ENCODE measurements at regions not wholly inside any gene's neighbourhood (a gene's known extent, or its start where the extent isn't known, plus 50 kb on each side); places are given as distances from the start of the nearest gene placed in this dataset.

DNA sequence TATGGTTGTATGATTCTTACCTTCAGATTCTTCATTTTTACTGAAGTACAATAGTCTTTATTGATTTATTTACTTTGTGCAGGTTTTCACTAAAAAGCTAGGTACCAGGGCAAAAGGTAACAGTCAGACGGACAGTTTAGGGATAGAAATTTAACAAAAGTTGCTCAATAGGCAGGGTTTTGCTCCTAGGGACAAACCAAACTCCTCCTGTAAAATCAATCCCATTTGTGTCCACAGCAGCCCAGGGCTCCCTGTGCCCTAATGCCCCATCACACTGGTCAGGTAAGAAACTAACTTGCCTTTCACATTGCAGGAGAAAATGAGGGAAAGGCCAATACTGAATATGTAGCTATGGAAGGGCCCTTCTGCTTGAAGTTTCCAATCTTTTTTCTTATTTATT is 410.9 kb downstream of the EPHA4 start:
- H3K4me1 Mint-ChIP-seq = peaks cover 21% of the 10 kb centered on the region
- TF ChIP-seq ZNF121 (CRISPR knock-in tag; IDR thresholded peaks at IDR 0.05) = no peak
- no peak for TF ChIP-seq FOXK1 (CRISPR knock-in tag; IDR thresholded peaks at IDR 0.05)
- TF ChIP-seq, protein P1, sequence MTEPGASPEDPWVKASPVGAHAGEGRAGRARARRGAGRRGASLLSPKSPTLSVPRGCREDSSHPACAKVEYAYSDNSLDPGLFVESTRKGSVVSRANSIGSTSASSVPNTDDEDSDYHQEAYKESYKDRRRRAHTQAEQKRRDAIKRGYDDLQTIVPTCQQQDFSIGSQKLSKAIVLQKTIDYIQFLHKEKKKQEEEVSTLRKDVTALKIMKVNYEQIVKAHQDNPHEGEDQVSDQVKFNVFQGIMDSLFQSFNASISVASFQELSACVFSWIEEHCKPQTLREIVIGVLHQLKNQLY (CRISPR knock-in tag; IDR thresholded peaks at IDR 0.05) = no peak
- TF ChIP-seq ZNF219 (CRISPR knock-in tag; IDR thresholded peaks at IDR 0.05; ENCODE audit: borderline replicate concordance) = no peak
- TF ChIP-seq, protein P2, sequence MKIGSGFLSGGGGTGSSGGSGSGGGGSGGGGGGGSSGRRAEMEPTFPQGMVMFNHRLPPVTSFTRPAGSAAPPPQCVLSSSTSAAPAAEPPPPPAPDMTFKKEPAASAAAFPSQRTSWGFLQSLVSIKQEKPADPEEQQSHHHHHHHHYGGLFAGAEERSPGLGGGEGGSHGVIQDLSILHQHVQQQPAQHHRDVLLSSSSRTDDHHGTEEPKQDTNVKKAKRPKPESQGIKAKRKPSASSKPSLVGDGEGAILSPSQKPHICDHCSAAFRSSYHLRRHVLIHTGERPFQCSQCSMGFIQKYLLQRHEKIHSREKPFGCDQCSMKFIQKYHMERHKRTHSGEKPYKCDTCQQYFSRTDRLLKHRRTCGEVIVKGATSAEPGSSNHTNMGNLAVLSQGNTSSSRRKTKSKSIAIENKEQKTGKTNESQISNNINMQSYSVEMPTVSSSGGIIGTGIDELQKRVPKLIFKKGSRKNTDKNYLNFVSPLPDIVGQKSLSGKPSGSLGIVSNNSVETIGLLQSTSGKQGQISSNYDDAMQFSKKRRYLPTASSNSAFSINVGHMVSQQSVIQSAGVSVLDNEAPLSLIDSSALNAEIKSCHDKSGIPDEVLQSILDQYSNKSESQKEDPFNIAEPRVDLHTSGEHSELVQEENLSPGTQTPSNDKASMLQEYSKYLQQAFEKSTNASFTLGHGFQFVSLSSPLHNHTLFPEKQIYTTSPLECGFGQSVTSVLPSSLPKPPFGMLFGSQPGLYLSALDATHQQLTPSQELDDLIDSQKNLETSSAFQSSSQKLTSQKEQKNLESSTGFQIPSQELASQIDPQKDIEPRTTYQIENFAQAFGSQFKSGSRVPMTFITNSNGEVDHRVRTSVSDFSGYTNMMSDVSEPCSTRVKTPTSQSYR (CRISPR knock-in tag; IDR thresholded peaks at IDR 0.05) = no peak
- TF ChIP-seq, protein P3, sequence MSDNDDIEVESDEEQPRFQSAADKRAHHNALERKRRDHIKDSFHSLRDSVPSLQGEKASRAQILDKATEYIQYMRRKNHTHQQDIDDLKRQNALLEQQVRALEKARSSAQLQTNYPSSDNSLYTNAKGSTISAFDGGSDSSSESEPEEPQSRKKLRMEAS (CRISPR knock-in tag; IDR thresholded peaks at IDR 0.05) = no peak
- no peak for TF ChIP-seq NR2C2 (CRISPR knock-in tag; IDR thresholded peaks at IDR 0.05)
- TF ChIP-seq, protein P4, sequence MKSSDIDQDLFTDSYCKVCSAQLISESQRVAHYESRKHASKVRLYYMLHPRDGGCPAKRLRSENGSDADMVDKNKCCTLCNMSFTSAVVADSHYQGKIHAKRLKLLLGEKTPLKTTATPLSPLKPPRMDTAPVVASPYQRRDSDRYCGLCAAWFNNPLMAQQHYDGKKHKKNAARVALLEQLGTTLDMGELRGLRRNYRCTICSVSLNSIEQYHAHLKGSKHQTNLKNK (CRISPR knock-in tag; IDR thresholded peaks at IDR 0.05) = no peak
- TF ChIP-seq ETV6 (CRISPR knock-in tag; IDR thresholded peaks at IDR 0.05) = no peak
- TF ChIP-seq RELA (CRISPR knock-in tag; IDR thresholded peaks at IDR 0.05; ENCODE audit: borderline replicate concordance) = no peak
- no peak for TF ChIP-seq TCF7 (CRISPR knock-in tag; IDR thresholded peaks at IDR 0.05; ENCODE audit: low read depth)
- no peak for TF ChIP-seq SP1 (CRISPR knock-in tag; conservative IDR thresholded peaks at IDR 0.05)
- TF ChIP-seq, protein P5, sequence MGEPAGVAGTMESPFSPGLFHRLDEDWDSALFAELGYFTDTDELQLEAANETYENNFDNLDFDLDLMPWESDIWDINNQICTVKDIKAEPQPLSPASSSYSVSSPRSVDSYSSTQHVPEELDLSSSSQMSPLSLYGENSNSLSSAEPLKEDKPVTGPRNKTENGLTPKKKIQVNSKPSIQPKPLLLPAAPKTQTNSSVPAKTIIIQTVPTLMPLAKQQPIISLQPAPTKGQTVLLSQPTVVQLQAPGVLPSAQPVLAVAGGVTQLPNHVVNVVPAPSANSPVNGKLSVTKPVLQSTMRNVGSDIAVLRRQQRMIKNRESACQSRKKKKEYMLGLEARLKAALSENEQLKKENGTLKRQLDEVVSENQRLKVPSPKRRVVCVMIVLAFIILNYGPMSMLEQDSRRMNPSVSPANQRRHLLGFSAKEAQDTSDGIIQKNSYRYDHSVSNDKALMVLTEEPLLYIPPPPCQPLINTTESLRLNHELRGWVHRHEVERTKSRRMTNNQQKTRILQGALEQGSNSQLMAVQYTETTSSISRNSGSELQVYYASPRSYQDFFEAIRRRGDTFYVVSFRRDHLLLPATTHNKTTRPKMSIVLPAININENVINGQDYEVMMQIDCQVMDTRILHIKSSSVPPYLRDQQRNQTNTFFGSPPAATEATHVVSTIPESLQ (CRISPR knock-in tag; IDR thresholded peaks at IDR 0.05) = no peak
- TF ChIP-seq ZNF138 (CRISPR knock-in tag; conservative IDR thresholded peaks at IDR 0.05) = no peak
- TF ChIP-seq CREB1 (CRISPR knock-in tag; IDR thresholded peaks at IDR 0.05) = no peak
- TF ChIP-seq, protein P6, sequence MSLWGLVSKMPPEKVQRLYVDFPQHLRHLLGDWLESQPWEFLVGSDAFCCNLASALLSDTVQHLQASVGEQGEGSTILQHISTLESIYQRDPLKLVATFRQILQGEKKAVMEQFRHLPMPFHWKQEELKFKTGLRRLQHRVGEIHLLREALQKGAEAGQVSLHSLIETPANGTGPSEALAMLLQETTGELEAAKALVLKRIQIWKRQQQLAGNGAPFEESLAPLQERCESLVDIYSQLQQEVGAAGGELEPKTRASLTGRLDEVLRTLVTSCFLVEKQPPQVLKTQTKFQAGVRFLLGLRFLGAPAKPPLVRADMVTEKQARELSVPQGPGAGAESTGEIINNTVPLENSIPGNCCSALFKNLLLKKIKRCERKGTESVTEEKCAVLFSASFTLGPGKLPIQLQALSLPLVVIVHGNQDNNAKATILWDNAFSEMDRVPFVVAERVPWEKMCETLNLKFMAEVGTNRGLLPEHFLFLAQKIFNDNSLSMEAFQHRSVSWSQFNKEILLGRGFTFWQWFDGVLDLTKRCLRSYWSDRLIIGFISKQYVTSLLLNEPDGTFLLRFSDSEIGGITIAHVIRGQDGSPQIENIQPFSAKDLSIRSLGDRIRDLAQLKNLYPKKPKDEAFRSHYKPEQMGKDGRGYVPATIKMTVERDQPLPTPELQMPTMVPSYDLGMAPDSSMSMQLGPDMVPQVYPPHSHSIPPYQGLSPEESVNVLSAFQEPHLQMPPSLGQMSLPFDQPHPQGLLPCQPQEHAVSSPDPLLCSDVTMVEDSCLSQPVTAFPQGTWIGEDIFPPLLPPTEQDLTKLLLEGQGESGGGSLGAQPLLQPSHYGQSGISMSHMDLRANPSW (CRISPR knock-in tag; conservative IDR thresholded peaks at IDR 0.05; ENCODE audit: low read depth) = no peak
- TF ChIP-seq SOX15 (CRISPR knock-in tag; IDR thresholded peaks at IDR 0.05) = no peak
- no peak for TF ChIP-seq JUN (CRISPR knock-in tag; IDR thresholded peaks at IDR 0.05)
- no peak for TF ChIP-seq KAT7 (CRISPR knock-in tag; IDR thresholded peaks at IDR 0.05; ENCODE audit: borderline replicate concordance)
- no peak for TF ChIP-seq FOXP1 (CRISPR knock-in tag; IDR thresholded peaks at IDR 0.05; ENCODE audit: borderline replicate concordance)
- peaks cover 5% of the 10 kb centered on the region for H3K9me3 Mint-ChIP-seq
- H3K27me3 Mint-ChIP-seq (ENCODE audit: low read depth) = no peaks in the 10 kb centered on the region
- POLR2A ChIA-PET = interaction anchor here (1.0 kb wide), 1 partner anchor 231 kb away, joined by 3 read pairs; no protein-coding TSS in a partner anchor
- H3K27ac Mint-ChIP-seq = no peak overlapping the region
- ATAC-seq = no peak
- no peak for DNase-seq (ENCODE audit: low spot score)
- no peaks in the 10 kb centered on the region for H3K36me3 Mint-ChIP-seq
- no peak overlapping the region for H3K4me3 Mint-ChIP-seq
- CTCF ChIA-PET = interaction anchor here (1.8 kb wide), 1 partner anchor 212 kb away, joined by 5 read pairs; no protein-coding TSS in a partner anchor

Data from WTC11 (cell line).